A549 (cell line): ENCODE measurements at regions not wholly inside any gene's neighbourhood (a gene's known extent, or its start where the extent isn't known, plus 50 kb on each side); places are given as distances from the start of the nearest gene placed in this dataset.

ENCODE experiments used
- ATAC-seq, 2 experiments: fragments of 200-7000 bp in 1 of 2; fragments of >200 bp in 1 of 2; cut with Nextera tagmentation in 1 of 2; cut with Tn5 transposase in 1 of 2; 3 replicates each; pipeline versions ENCODE4 v1.8.0 to v1.9.1; 2018 to 2020; ENCODE audit warnings: mild to moderate bottlenecking in 1 of 2, moderate library complexity in 1 of 2
- CTCF ChIA-PET: fragments of 300-600 bp; sonication (Branson Sonifier 250); formaldehyde crosslinking; extraction: SDS; loops from one replicate; lab custom pipeline; 2021; ENCODE audit warnings: antibody characterized with exemption, inconsistent platforms; lab: Yijun Ruan, JAX
- POLR2A ChIA-PET: fragments of 350-600 bp; formaldehyde crosslinking; extraction: SDS; loops from one replicate; lab custom pipeline; 2021; ENCODE audit warnings: antibody characterized with exemption, inconsistent platforms; lab: Yijun Ruan, JAX
- DNase-seq, 2 experiments: peaks; one replicate each; pipeline versions ENCODE4 v3.0.0 to v3.0.0-alpha.2; 2011 to 2016; ENCODE audit warnings: low read depth in 1 of 2, low spot score in 1 of 2
- FAIRE-seq: peaks from 2 replicates; lab custom pipeline; 2011; peaks lifted over from hg19 to GRCh38; lab: Jason Lieb, UNC
- H3K27ac ChIP-seq, 2 experiments: fragments of >200 bp; sonication (Bioruptor Twin); formaldehyde crosslinking; 3 replicates each; pipeline ENCODE4 v1.5.1; 2016 to 2017
- H3K4me1 ChIP-seq: fragments of >200 bp; sonication (Bioruptor Twin); formaldehyde crosslinking; 3 replicates; pipeline ENCODE4 v1.6.1; 2016
- H3K4me2 ChIP-seq: fragments of >200 bp; sonication (Bioruptor Twin); formaldehyde crosslinking; 3 replicates; pipeline ENCODE4 v1.6.1; 2016
- H3K4me3 ChIP-seq: fragments of >200 bp; sonication (Bioruptor Twin); formaldehyde crosslinking; 3 replicates; pipeline ENCODE4 v1.5.1; 2016
- H3K9me3 ChIP-seq: fragments of >200 bp; sonication (Bioruptor Twin); formaldehyde crosslinking; 3 replicates; pipeline ENCODE4 v1.6.1; 2016
- BHLHE40 ChIP-seq: IDR thresholded peaks from 2 replicates; pipeline ENCODE4 v1.6.1; 2012; ENCODE audit warnings: low read depth, low read length, inconsistent platforms
- CEBPB ChIP-seq, 2 experiments: fragments of >200 bp in 1 of 2; sonication (Bioruptor Twin) in 1 of 2; formaldehyde crosslinking in 1 of 2; IDR thresholded peaks; 2 replicates each; pipeline ENCODE4 v1.6.1; 2012 to 2016
- CHD2 ChIP-seq: fragments of 150-350 bp; IDR thresholded peaks from 2 replicates; pipeline ENCODE4 v1.6.1; 2014; ENCODE audit warnings: low read length; ENCODE audit not compliant: partially characterized antibody
- CTCF ChIP-seq: fragments of >200 bp; sonication (Bioruptor Twin); formaldehyde crosslinking; IDR thresholded peaks from 3 replicates; pipeline ENCODE4 v1.5.1; 2016
- EHF ChIP-seq: fragments of 250-450 bp; sonication (Bioruptor Pico); IDR thresholded peaks from 2 replicates; pipeline ENCODE4 v1.5.0; 2020; ENCODE audit warnings: mild to moderate bottlenecking
- FOSB ChIP-seq: fragments of 250-450 bp; sonication (Bioruptor Pico); IDR thresholded peaks from 2 replicates; pipeline ENCODE4 v1.5.0; 2020; ENCODE audit warnings: mild to moderate bottlenecking, moderate library complexity
- FOSL2 ChIP-seq, 2 experiments: fragments of 450-650 bp in 1 of 2; fragments of >200 bp in 1 of 2; sonication (Bioruptor Twin) in 1 of 2; formaldehyde crosslinking; IDR thresholded peaks; 2 replicates each; pipeline versions ENCODE4 v1.5.0 to v1.6.1; 2016 to 2020; ENCODE audit warnings: mild to moderate bottlenecking in 1 of 2, moderate library complexity in 1 of 2
- HDAC2 ChIP-seq: fragments of 200-600 bp; sonication (generic); IDR thresholded peaks from 2 replicates; pipeline ENCODE4 v1.6.1; 2016
- HES2 ChIP-seq: fragments of >200 bp; sonication (Bioruptor Twin); formaldehyde crosslinking; IDR thresholded peaks from 2 replicates; pipeline ENCODE4 v1.6.1; 2016
- HEYL ChIP-seq: fragments of 250-450 bp; sonication (Bioruptor Pico); IDR thresholded peaks from 2 replicates; pipeline ENCODE4 v1.8.0; 2021; ENCODE audit warnings: mild to moderate bottlenecking, moderate library complexity
- HMGXB4 ChIP-seq: fragments of 250-450 bp; sonication (Bioruptor Pico); IDR thresholded peaks from 2 replicates; pipeline ENCODE4 v1.5.0; 2021; ENCODE audit warnings: mild to moderate bottlenecking, moderate library complexity, borderline replicate concordance
- HOXA7 ChIP-seq: fragments of 250-450 bp; sonication (Bioruptor Pico); IDR thresholded peaks from 2 replicates; pipeline ENCODE4 v1.5.0; 2020; ENCODE audit warnings: mild to moderate bottlenecking, moderate library complexity
- JUN ChIP-seq, 2 experiments: fragments of >200 bp; sonication (Bioruptor Twin); formaldehyde crosslinking; IDR thresholded peaks; 2 replicates in 1 of 2; 3 replicates in 1 of 2; pipeline ENCODE4 v1.6.1; 2016 to 2017
- JUNB ChIP-seq: fragments of >200 bp; sonication (Bioruptor Twin); formaldehyde crosslinking; IDR thresholded peaks from 2 replicates; pipeline ENCODE4 v1.6.1; 2016
- MAZ ChIP-seq: fragments of 150-350 bp; IDR thresholded peaks from 2 replicates; pipeline ENCODE4 v1.6.1; 2014; ENCODE audit warnings: antibody characterized with exemption, low read depth, low read length, borderline replicate concordance
- PBX3 ChIP-seq: IDR thresholded peaks from 2 replicates; pipeline ENCODE4 v1.6.1; 2012
- RAD21 ChIP-seq, 2 experiments: fragments of >200 bp in 1 of 2; sonication (Bioruptor Twin) in 1 of 2; formaldehyde crosslinking in 1 of 2; IDR thresholded peaks in 1 of 2; conservative IDR thresholded peaks in 1 of 2; 2 replicates in 1 of 2; 3 replicates in 1 of 2; pipeline ENCODE4 v1.6.1; 2012 to 2018; ENCODE audit warnings: inconsistent platforms in 1 of 2
- SMC3 ChIP-seq: fragments of >200 bp; sonication (Bioruptor Twin); formaldehyde crosslinking; IDR thresholded peaks from 3 replicates; pipeline ENCODE4 v1.6.1; 2018; ENCODE audit warnings: inconsistent platforms
- TP53 ChIP-seq: fragments of 250-450 bp; sonication (Bioruptor Pico); IDR thresholded peaks from 2 replicates; pipeline ENCODE4 v1.5.0; 2021; ENCODE audit warnings: mild to moderate bottlenecking, moderate library complexity
- ZC3H11A ChIP-seq: fragments of 450-650 bp; IDR thresholded peaks from 2 replicates; pipeline ENCODE4 v1.6.1; 2014; ENCODE audit warnings: antibody characterized with exemption, mild to moderate bottlenecking
- WGBS: methylation state at CpG from one replicate; pipeline ENCODE4 v1.1.6; 2017; ENCODE audit errors: missing lambda C conversion rate; 5-methylcytosine and 5-hydroxymethylcytosine counted together
- TF ChIP-seq, protein P1 (sequence below): IDR thresholded peaks from 2 replicates; pipeline ENCODE4 v1.6.1; 2012

DNA sequence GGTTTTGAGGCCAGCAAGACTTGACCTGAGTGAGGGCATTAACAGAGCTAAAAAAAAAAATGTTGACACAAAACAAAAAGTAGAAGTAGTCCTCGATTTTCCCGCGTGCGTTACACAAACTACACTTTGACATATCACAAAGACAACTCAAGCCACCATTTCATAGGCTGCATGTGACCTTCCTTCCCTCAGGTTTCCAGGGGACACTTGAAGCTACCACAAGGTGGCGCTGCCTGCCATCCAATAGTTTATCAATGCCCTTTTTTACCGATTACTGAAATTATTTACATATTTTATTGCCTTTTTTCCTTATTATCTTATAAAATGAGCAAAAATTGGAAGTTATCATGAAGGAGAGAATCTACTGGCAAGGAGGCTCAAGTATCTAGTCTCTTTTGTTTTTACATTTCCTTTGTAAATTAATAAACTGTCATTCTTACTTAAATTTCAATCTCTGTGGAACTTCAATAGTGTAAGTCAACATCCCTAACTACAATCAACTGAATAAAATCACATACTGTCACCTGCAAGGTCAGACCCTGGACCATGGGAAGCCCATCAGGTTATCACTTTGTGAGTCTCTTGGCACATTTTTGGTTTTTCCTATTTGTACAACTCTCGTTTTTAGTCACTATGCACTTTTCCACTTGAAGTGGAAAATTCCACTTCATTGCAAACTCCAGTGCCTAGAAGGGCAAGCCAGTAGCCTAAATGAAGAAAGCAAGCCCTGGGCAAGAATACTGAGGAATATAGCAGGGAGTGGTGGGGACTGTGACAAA, 84.6 kb upstream of the CPSF6 start (continued):
- TF ChIP-seq HMGXB4 (CRISPR knock-in tag) (no peak), HES2 (no peak), EHF (CRISPR knock-in tag) (no peak), HEYL (CRISPR knock-in tag) (no peak), RAD21 (conservative IDR thresholded peaks at IDR 0.05 in 1 of 2, IDR thresholded peaks at IDR 0.05 in 1 of 2) (peak; percentile 85 to 93), ZC3H11A (no peak), BHLHE40 (no peak), FOSL2 (IDR thresholded peaks at IDR 0.05) (no peak), FOSL2 (CRISPR knock-in tag; IDR thresholded peaks at IDR 0.05) (no peak), SMC3 (peak; percentile 73)

- Histone ChIP-seq H3K4me3 (no peak overlapping the region; the same call in 2 of the 3 replicates), H3K4me1 (0 out of 3 replicates have a peak, but pooled peaks cover 3% of the 10 kb centered on the region), H3K27ac (peak overlapping the region; percentile 32 to 70; a peak in 4 of 6 replicates), H3K9me3 (no peaks in the 10 kb centered on the region), H3K4me2 (peak overlapping the region; percentile 66)
- no peak for FAIRE-seq
- ChIA-PET POLR2A (interaction anchor here (0.7 kb wide), 1 partner anchor 84 kb away, joined by 12 read pairs; no protein-coding TSS in a partner anchor), CTCF (interaction anchor here (0.6 to 6.2 kb wide), 42 partner anchors 8 to 349 kb away, joined by 3 to 85 read pairs (median 4); partner anchors contain the start of gene MDM2)
- TF ChIP-seq HDAC2 (no peak), HEYL (CRISPR knock-in tag) (no peak), SMC3 (peak; percentile 69), CTCF (peak; percentile 85), RAD21 (conservative IDR thresholded peaks at IDR 0.05 in 1 of 2, IDR thresholded peaks at IDR 0.05 in 1 of 2) (peak; percentile 66 to 78), PBX3 (no peak)
- TF ChIP-seq, protein P1, sequence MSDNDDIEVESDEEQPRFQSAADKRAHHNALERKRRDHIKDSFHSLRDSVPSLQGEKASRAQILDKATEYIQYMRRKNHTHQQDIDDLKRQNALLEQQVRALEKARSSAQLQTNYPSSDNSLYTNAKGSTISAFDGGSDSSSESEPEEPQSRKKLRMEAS = peak; percentile 56
- WGBS = 15% methylated on average over 13 of the region's 13 CpGs
- peak; percentile 96 to 98 for ATAC-seq
- DNase-seq = peak; percentile 65 to 88
Observed at GRCh38 chr12:69157023-69157655, 82.2 kb upstream of the CPSF6 start.

- CTCF ChIA-PET = no interaction called here
- FAIRE-seq = no peak
- no peak for DNase-seq
Observed at GRCh38 chr12:69161829-69162228, 77.5 kb upstream of the CPSF6 start.

More at GRCh38 chr12:69161829-69162228, 77.5 kb upstream of the CPSF6 start:
- Histone ChIP-seq H3K4me3 (no peak overlapping the region), H3K4me2 (no peak overlapping the region), H3K27ac (no peak overlapping the region), H3K9me3 (no peaks in the 10 kb centered on the region), H3K4me1 (0 out of 3 replicates have a peak, but pooled peaks cover under 1% of the 10 kb centered on the region)
- no peak for ATAC-seq
- 45% methylated on average over 2 of the region's 2 CpGs for WGBS
- POLR2A ChIA-PET = no interaction called here
- TF ChIP-seq MAZ (no peak), JUN (IDR thresholded peaks at IDR 0.05) (no peak), FOSL2 (IDR thresholded peaks at IDR 0.05) (no peak), FOSL2 (CRISPR knock-in tag; IDR thresholded peaks at IDR 0.05) (no peak), CEBPB (IDR thresholded peaks at IDR 0.05) (no peak), FOSB (no peak), CHD2 (no peak), JUNB (no peak), HOXA7 (no peak), TP53 (CRISPR knock-in tag) (no peak)
